Karpas-422 (cell line): ENCODE measurements at regions not wholly inside any gene's neighbourhood (a gene's known extent, or its start where the extent isn't known, plus 50 kb on each side); places are given as distances from the start of the nearest gene placed in this dataset.

ENCODE experiments used
- DNase-seq: peaks from one replicate; pipeline ENCODE4 v3.0.0-alpha.2; 2015
- H2AFZ ChIP-seq: fragments of 200-600 bp; sonication (generic); 2 replicates; pipeline ENCODE4 v1.6.1; 2014; ENCODE audit warnings: antibody characterized with exemption, low read length, mixed read lengths
- H3K27ac ChIP-seq: fragments of 200-600 bp; sonication (generic); 2 replicates; pipeline ENCODE4 v1.5.1; 2014; ENCODE audit warnings: mild to moderate bottlenecking, low read length, moderate library complexity
- H3K27me3 ChIP-seq: fragments of 200-600 bp; sonication (generic); 2 replicates; pipeline ENCODE4 v1.6.1; 2014; ENCODE audit warnings: low read length, mixed read lengths
- H3K36me3 ChIP-seq: fragments of 200-600 bp; sonication (generic); 2 replicates; pipeline ENCODE4 v1.6.1; 2014; ENCODE audit warnings: low read length, mixed read lengths; ENCODE audit not compliant: insufficient read depth
- H3K4me1 ChIP-seq: fragments of 200-600 bp; sonication (generic); 2 replicates; pipeline ENCODE4 v1.6.1; 2014; ENCODE audit warnings: mild to moderate bottlenecking, low read length, mixed read lengths
- H3K4me2 ChIP-seq: fragments of 200-600 bp; sonication (generic); 2 replicates; pipeline ENCODE4 v1.6.1; 2014; ENCODE audit warnings: low read length, low read depth, mild to moderate bottlenecking; ENCODE audit not compliant: poor library complexity, severe bottlenecking
- H3K4me3 ChIP-seq: fragments of 200-600 bp; sonication (generic); 2 replicates; pipeline ENCODE4 v1.5.1; 2014; ENCODE audit warnings: mild to moderate bottlenecking, antibody characterized with exemption, low read length, mixed read lengths
- H3K79me2 ChIP-seq: fragments of 200-600 bp; sonication (generic); 2 replicates; pipeline ENCODE4 v1.6.1; 2014; ENCODE audit warnings: mild to moderate bottlenecking, low read length, mixed read lengths
- H3K9ac ChIP-seq: fragments of 200-600 bp; sonication (generic); 2 replicates; pipeline ENCODE4 v1.6.0; 2014; ENCODE audit warnings: low read length
- H3K9me2 ChIP-seq: fragments of 200-600 bp; sonication (generic), shearing (Covaris generic); replicated peaks from 2 replicates; pipeline ENCODE4 v1.6.0; 2014; ENCODE audit warnings: mild to moderate bottlenecking, low read length, moderate library complexity; ENCODE audit not compliant: insufficient read depth
- H3K9me3 ChIP-seq: fragments of 300-700, 200-600 bp; sonication (generic); 2 replicates; pipeline ENCODE4 v1.6.1; 2014; ENCODE audit warnings: low read length, mixed read lengths
- H4K20me1 ChIP-seq: fragments of 200-600 bp; sonication (generic); 2 replicates; pipeline ENCODE4 v1.6.1; 2014; ENCODE audit warnings: mild to moderate bottlenecking, antibody characterized with exemption, low read length, low read depth; ENCODE audit not compliant: insufficient read depth

DNA sequence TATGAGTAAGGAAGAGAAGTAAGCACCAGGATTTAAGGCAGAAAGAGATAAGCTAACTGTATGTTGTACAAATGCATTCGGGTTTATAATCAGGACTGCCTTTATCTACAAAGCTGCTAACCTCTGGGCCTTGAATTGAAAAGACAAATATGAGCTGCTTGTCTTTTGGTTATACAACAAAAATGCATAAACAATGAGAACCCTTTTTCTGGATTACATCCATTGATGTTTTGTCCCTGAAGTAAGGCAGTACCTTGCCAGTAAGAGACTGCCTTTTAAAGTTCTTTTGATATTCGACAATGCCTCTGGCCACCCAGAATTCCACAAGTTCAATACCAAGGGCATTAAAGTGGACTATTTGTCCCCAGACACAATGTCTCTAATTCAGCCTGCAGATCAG lies 280.7 kb downstream of the ZNF621 start:
- Histone ChIP-seq H3K9me2 (no peaks in the 10 kb centered on the region), H3K27me3 (no peaks in the 10 kb centered on the region), H3K27ac (no peak overlapping the region), H3K4me2 (no peak overlapping the region), H3K4me3 (no peak overlapping the region), H4K20me1 (no peaks in the 10 kb centered on the region), H3K36me3 (no peaks in the 10 kb centered on the region), H2AFZ (no peak overlapping the region), H3K79me2 (no peaks in the 10 kb centered on the region), H3K9ac (no peak overlapping the region), H3K4me1 (no peaks in the 10 kb centered on the region), H3K9me3 (no peaks in the 10 kb centered on the region)
- no peak for DNase-seq

GRCh38 chr3:40810813-40811212 lies 286.1 kb downstream of the ZNF621 start:
- no peaks in the 10 kb centered on the region for H3K9me3 ChIP-seq
- H4K20me1 ChIP-seq: no peaks in the 10 kb centered on the region
- no peak overlapping the region for H3K27ac ChIP-seq
- H3K27me3 ChIP-seq: no peaks in the 10 kb centered on the region
- H3K9me2 ChIP-seq: no peaks in the 10 kb centered on the region
- H2AFZ ChIP-seq: no peak overlapping the region
- H3K36me3 ChIP-seq: no peaks in the 10 kb centered on the region
- no peaks in the 10 kb centered on the region for H3K4me1 ChIP-seq
- H3K9ac ChIP-seq: no peak overlapping the region
- DNase-seq: no peak
- H3K4me3 ChIP-seq: no peak overlapping the region
- H3K4me2 ChIP-seq: no peak overlapping the region
- no peaks in the 10 kb centered on the region for H3K79me2 ChIP-seq

DNA sequence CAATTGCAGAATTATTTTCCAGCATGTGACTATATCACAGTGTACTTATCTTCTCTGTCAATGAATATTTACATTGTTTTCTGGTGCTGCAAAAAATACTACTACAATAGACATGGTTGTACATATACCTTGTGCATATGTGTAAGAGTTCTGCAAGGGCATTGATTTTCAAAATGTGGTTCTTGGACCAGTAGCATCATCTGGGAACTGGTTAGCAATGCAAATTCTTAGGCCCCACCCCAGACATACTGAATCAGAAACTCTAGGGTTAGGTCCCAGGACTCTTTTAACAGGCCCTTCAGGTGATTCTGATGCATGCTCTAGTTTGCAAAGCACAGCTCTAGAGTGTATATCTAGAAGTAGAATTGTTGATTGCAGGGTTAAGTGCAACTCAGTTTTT lies 292.3 kb downstream of the ZNF621 start:
- DNase-seq: no peak
- Histone ChIP-seq H3K4me3 (no peak overlapping the region), H3K9me3 (no peaks in the 10 kb centered on the region), H4K20me1 (no peaks in the 10 kb centered on the region), H3K4me1 (no peaks in the 10 kb centered on the region), H3K4me2 (no peak overlapping the region), H3K27me3 (no peaks in the 10 kb centered on the region), H3K36me3 (no peaks in the 10 kb centered on the region), H3K9ac (no peak overlapping the region), H3K27ac (no peak overlapping the region), H3K79me2 (no peaks in the 10 kb centered on the region), H2AFZ (no peak overlapping the region), H3K9me2 (no peaks in the 10 kb centered on the region)

DNA sequence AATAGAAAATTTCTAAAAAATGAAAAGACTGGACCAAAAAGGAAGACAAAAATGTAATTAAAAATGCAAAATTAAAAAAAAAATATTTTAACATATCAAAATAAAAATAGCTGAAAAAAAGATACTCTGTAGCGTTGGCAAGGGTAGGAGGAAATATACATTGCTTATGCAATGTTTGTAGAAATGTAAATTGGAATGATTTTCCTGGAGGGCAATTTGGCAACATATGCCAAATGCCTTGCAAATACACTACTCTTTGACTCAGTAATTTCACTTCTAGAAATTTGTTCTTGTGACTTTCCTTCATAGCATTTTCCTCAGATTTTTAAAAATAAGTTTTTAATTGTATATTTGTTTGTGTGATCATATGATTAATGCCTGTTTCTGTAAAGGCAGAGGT lies 296.6 kb downstream of the ZNF621 start:
- Histone ChIP-seq H3K4me1 (no peaks in the 10 kb centered on the region), H2AFZ (no peak overlapping the region), H3K27me3 (no peaks in the 10 kb centered on the region), H4K20me1 (no peaks in the 10 kb centered on the region), H3K79me2 (no peaks in the 10 kb centered on the region), H3K4me3 (no peak overlapping the region), H3K9me3 (no peaks in the 10 kb centered on the region), H3K9ac (no peak overlapping the region), H3K36me3 (no peaks in the 10 kb centered on the region), H3K27ac (no peak overlapping the region), H3K9me2 (no peaks in the 10 kb centered on the region), H3K4me2 (no peak overlapping the region)
- no peak for DNase-seq

DNA sequence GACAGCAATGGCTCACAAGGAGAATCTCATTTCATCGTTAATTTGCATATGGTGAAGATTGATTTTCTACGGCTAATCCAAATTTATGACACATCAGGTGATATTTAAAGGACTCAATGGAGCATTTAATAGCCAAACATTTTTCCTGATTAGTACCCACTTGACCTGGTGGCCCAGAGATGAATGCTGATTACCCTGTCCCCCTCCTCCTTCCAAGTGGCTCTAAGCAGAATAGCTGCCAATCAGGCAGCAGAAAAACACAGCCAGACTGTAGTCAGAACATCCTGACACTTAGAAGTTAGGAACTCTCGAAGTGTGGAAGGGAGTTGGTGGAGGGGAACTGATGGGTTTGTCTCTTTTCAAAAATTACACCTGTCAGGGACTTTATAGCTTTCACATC lies 302.5 kb downstream of the ZNF621 start:
- no peaks in the 10 kb centered on the region for H4K20me1 ChIP-seq
- H3K27me3 ChIP-seq: no peaks in the 10 kb centered on the region
- H3K9ac ChIP-seq: no peak overlapping the region
- H3K9me3 ChIP-seq: no peaks in the 10 kb centered on the region
- no peak overlapping the region for H3K4me3 ChIP-seq
- H2AFZ ChIP-seq: no peak overlapping the region
- no peak overlapping the region for H3K4me2 ChIP-seq
- DNase-seq: no peak
- H3K36me3 ChIP-seq: no peaks in the 10 kb centered on the region
- H3K9me2 ChIP-seq: no peaks in the 10 kb centered on the region
- no peak overlapping the region for H3K27ac ChIP-seq
- no peaks in the 10 kb centered on the region for H3K79me2 ChIP-seq
- no peaks in the 10 kb centered on the region for H3K4me1 ChIP-seq

GRCh38 chr3:40827942-40828688 lies 303.4 kb downstream of the ZNF621 start:
- Histone ChIP-seq H3K9ac (no peak overlapping the region), H2AFZ (no peak overlapping the region), H3K4me2 (no peak overlapping the region), H3K9me2 (no peaks in the 10 kb centered on the region), H3K36me3 (no peaks in the 10 kb centered on the region), H3K27ac (no peak overlapping the region), H3K27me3 (no peaks in the 10 kb centered on the region), H3K79me2 (no peaks in the 10 kb centered on the region), H3K4me1 (no peaks in the 10 kb centered on the region), H4K20me1 (no peaks in the 10 kb centered on the region), H3K4me3 (no peak overlapping the region), H3K9me3 (no peaks in the 10 kb centered on the region)
- DNase-seq: no peak

DNA sequence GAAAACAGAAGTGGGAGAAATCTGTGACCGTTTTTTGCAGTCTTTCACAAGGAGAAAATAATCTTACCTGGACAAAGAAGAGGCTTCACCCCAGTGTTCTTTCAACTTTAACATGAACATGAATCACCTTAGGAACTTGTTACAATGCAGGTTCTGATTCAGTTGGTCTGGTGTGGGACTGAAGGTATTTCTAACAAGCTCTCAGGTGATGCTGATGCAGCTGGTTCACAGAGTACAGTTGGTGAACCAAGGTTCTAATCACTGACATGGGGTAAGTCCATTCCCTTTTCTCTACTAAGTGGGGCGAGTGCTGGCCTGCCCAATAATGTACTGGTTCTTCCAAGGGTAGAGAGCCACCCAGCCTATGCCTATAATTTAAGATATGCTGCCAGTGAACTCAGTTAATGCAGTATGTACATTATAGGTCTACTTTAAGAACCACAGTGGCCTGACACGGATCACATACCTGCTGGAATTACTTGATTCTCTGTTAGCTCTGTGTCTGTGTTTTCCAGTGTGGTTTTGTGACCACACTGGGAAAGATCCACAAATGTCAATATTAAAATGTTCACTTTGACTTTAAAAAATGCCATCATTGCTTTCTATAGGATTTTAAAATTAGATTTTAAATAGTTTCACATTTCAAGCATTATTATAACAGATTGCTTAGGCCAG lies 304.1 kb downstream of the ZNF621 start:
- Histone ChIP-seq H2AFZ (no peak overlapping the region), H3K9ac (no peak overlapping the region), H3K9me2 (no peaks in the 10 kb centered on the region), H3K27me3 (no peaks in the 10 kb centered on the region), H3K9me3 (no peaks in the 10 kb centered on the region), H3K27ac (no peak overlapping the region), H3K79me2 (no peaks in the 10 kb centered on the region), H3K36me3 (no peaks in the 10 kb centered on the region), H3K4me1 (no peaks in the 10 kb centered on the region), H3K4me2 (no peak overlapping the region), H3K4me3 (no peak overlapping the region), H4K20me1 (no peaks in the 10 kb centered on the region)
- DNase-seq: no peak

- no peaks in the 10 kb centered on the region for H3K4me1 ChIP-seq
- no peaks in the 10 kb centered on the region for H4K20me1 ChIP-seq
- H2AFZ ChIP-seq: no peak overlapping the region
- no peaks in the 10 kb centered on the region for H3K36me3 ChIP-seq
- no peaks in the 10 kb centered on the region for H3K9me2 ChIP-seq
- no peak overlapping the region for H3K4me3 ChIP-seq
- no peaks in the 10 kb centered on the region for H3K9me3 ChIP-seq
- no peak overlapping the region for H3K9ac ChIP-seq
- no peak overlapping the region for H3K27ac ChIP-seq
- H3K79me2 ChIP-seq: no peaks in the 10 kb centered on the region
- no peak for DNase-seq
- H3K4me2 ChIP-seq: no peak overlapping the region
- no peaks in the 10 kb centered on the region for H3K27me3 ChIP-seq
Measured at GRCh38 chr3:40829876-40830275, 305.1 kb downstream of the ZNF621 start.
